ENCODE measurements at regions not wholly inside any gene's neighbourhood (a gene's known extent, or its start where the extent isn't known, plus 50 kb on each side); places are given as distances from the start of the nearest gene placed in this dataset.

GRCh38 chr9:78781681-78782080 is 484.8 kb downstream of the PSAT1 start:
- peak; percentile 16 for TF ChIP-seq CTCF (conservative IDR thresholded peaks at IDR 0.05; ENCODE audit: low read depth, low read length)
- no peak overlapping the region for H3K4me3 ChIP-seq (ENCODE audit: low read depth, low read length)
- DNase-seq (ENCODE audit: low read depth): no peak

- TF ChIP-seq CTCF (conservative IDR thresholded peaks at IDR 0.05; ENCODE audit: low read depth, low read length): no peak
- DNase-seq (ENCODE audit: low read depth): no peak
- H3K4me3 ChIP-seq (ENCODE audit: low read depth, low read length): no peak overlapping the region
Observed at GRCh38 chr9:78782234-78782633, 485.3 kb downstream of the PSAT1 start.

- DNase-seq (ENCODE audit: low read depth): no peak
- no peak for TF ChIP-seq CTCF (conservative IDR thresholded peaks at IDR 0.05; ENCODE audit: low read depth, low read length)
- H3K4me3 ChIP-seq (ENCODE audit: low read depth, low read length): no peak overlapping the region
Observed at GRCh38 chr9:78782858-78783257, 485.9 kb downstream of the PSAT1 start.

- peak; percentile 58 for TF ChIP-seq CTCF (conservative IDR thresholded peaks at IDR 0.05; ENCODE audit: low read depth, low read length)
- H3K4me3 ChIP-seq (ENCODE audit: low read depth, low read length): no peak overlapping the region
- no peak for DNase-seq (ENCODE audit: low read depth)
Observed at GRCh38 chr9:78783743-78784142, 486.8 kb downstream of the PSAT1 start.

GRCh38 chr9:78786794-78787193 is 489.9 kb downstream of the PSAT1 start:
- TF ChIP-seq CTCF (conservative IDR thresholded peaks at IDR 0.05; ENCODE audit: low read depth, low read length): no peak
- DNase-seq (ENCODE audit: low read depth): peak; percentile 25
- H3K4me3 ChIP-seq (ENCODE audit: low read depth, low read length): no peak overlapping the region

- no peak for TF ChIP-seq CTCF (conservative IDR thresholded peaks at IDR 0.05; ENCODE audit: low read depth, low read length)
- no peak for DNase-seq (ENCODE audit: low read depth)
- H3K4me3 ChIP-seq (ENCODE audit: low read depth, low read length): no peak overlapping the region
Observed at GRCh38 chr9:78788101-78788500, 491.2 kb downstream of the PSAT1 start.

- no peak for TF ChIP-seq CTCF (conservative IDR thresholded peaks at IDR 0.05; ENCODE audit: low read depth, low read length)
- DNase-seq (ENCODE audit: low read depth): no peak
- no peak overlapping the region for H3K4me3 ChIP-seq (ENCODE audit: low read depth, low read length)
Observed at GRCh38 chr9:78791779-78792178, 494.9 kb downstream of the PSAT1 start.
